CD4-positive, alpha-beta T cell treated with Interleukin-1 beta for 1 hour (primary cell): ENCODE measurements at regions not wholly inside any gene's neighbourhood (a gene's known extent, or its start where the extent isn't known, plus 50 kb on each side); places are given as distances from the start of the nearest gene placed in this dataset.
"Not testable (repeated sequence)": the region's sequence is repeated elsewhere in the genome, so short reads cannot be mapped to it uniquely, and the experiment has no call there.

Source experiments
- DNase-seq, 2 donors: peaks; one replicate each; pipeline ENCODE4 v3.0.0-alpha.2; 2020 to 2022

GRCh38 chr12:69131077-69131476 is 108.3 kb upstream of the CPSF6 start:
- no peak for DNase-seq

GRCh38 chr12:69136931-69137613 is 102.3 kb upstream of the CPSF6 start:
- no peak for DNase-seq

- DNase-seq, result no peak
Observed at GRCh38 chr12:69141074-69141473, 98.3 kb upstream of the CPSF6 start.

GRCh38 chr12:69149270-69149669 is 90.1 kb upstream of the CPSF6 start:
- no peak for DNase-seq

GRCh38 chr12:69150083-69150795 is 89.1 kb upstream of the CPSF6 start:
- no peak for DNase-seq

- no peak for DNase-seq
Observed at GRCh38 chr12:69150796-69151127, 88.6 kb upstream of the CPSF6 start.

GRCh38 chr12:69151254-69151764 is 88.1 kb upstream of the CPSF6 start:
- no peak for DNase-seq

- DNase-seq, result peak; percentile 74 to 81
Observed at GRCh38 chr12:69154585-69155363, 84.6 kb upstream of the CPSF6 start.

- peak; percentile 87 to 89 for DNase-seq
Observed at GRCh38 chr12:69157023-69157655, 82.2 kb upstream of the CPSF6 start.

GRCh38 chr12:69161829-69162228 is 77.5 kb upstream of the CPSF6 start:
- DNase-seq, result peak; percentile 4 to 45

GRCh38 chr12:69163681-69164362 is 75.5 kb upstream of the CPSF6 start:
- DNase-seq, result no peak

GRCh38 chr12:69167648-69168165 is 71.7 kb upstream of the CPSF6 start:
- no peak for DNase-seq

GRCh38 chr12:69168363-69168762 is 71.0 kb upstream of the CPSF6 start:
- no peak for DNase-seq

GRCh38 chr12:69168828-69169227 is 70.5 kb upstream of the CPSF6 start:
- no peak for DNase-seq

- DNase-seq, result no peak
Observed at GRCh38 chr12:69170293-69170692, 69.1 kb upstream of the CPSF6 start.

GRCh38 chr12:69171881-69172280 is 67.5 kb upstream of the CPSF6 start:
- no peak for DNase-seq

- DNase-seq, result no peak
Observed at GRCh38 chr12:69172491-69172890, 66.9 kb upstream of the CPSF6 start.

- no peak for DNase-seq
Observed at GRCh38 chr12:69173368-69173767, 66.0 kb upstream of the CPSF6 start.

GRCh38 chr12:69179786-69180185 is 59.6 kb upstream of the CPSF6 start:
- no peak for DNase-seq

GRCh38 chr12:69187572-69187971 is 51.8 kb upstream of the CPSF6 start:
- not testable (repeated sequence) for DNase-seq

- DNase-seq, result no peak
Observed at GRCh38 chr12:69189378-69189978, 49.9 kb upstream of the CPSF6 start.
